B cell (primary cell): ENCODE measurements at regions not wholly inside any gene's neighbourhood (a gene's known extent, or its start where the extent isn't known, plus 50 kb on each side); places are given as distances from the start of the nearest gene placed in this dataset.

Source experiments
- ATAC-seq: fragments of 200-7000 bp; cut with Tn5 transposase; one replicate; pipeline ENCODE4 v1.10.0; 2021; ENCODE audit warnings: low read depth, mild to moderate bottlenecking, moderate number of reproducible peaks, moderate library complexity
- CTCF ChIA-PET: fragments of 350-600 bp; sonication (Branson Sonifier 250); formaldehyde crosslinking; loops from one replicate; lab custom pipeline; 2021; ENCODE audit warnings: antibody characterized with exemption, inconsistent platforms; lab: Charles Lee
- POLR2A ChIA-PET: fragments of 350-600 bp; sonication (Branson Sonifier 250); formaldehyde crosslinking; loops from one replicate; lab custom pipeline; 2021; ENCODE audit warnings: antibody characterized with exemption; lab: Charles Lee
- DNase-seq: peaks from one replicate; pipeline ENCODE4 v3.0.0; 2013
- H2AFZ ChIP-seq: 2 replicates; pipeline ENCODE4 v1.6.1; 2012; ENCODE audit warnings: mild to moderate bottlenecking, low read depth, low read length; ENCODE audit not compliant: insufficient read depth, poor library complexity, severe bottlenecking
- H3K27ac ChIP-seq, 2 donors: 1 replicate in 1 of 2; 2 replicates in 1 of 2; pipeline ENCODE4 v1.5.1; 2012 to 2013; ENCODE audit warnings: low read length in 2 of 2, mild to moderate bottlenecking in 2 of 2, moderate library complexity in 1 of 2
- H3K27me3 ChIP-seq, 4 experiments: fragments of 200-600 bp in 1 of 4; sonication (generic) in 1 of 4; replicated peaks in 1 of 4; 1 replicate in 2 of 4; 2 replicates in 2 of 4; pipeline versions ENCODE4 v1.6.1 to v1.7.0; 2013 to 2016; ENCODE audit warnings: low read length in 3 of 4, mild to moderate bottlenecking in 2 of 4, mixed read lengths in 1 of 4, moderate library complexity in 1 of 4; ENCODE audit not compliant: insufficient read depth in 4 of 4, control insufficient read depth in 3 of 4; ENCODE audit errors: control extremely low read depth in 1 of 4
- H3K36me3 ChIP-seq, 2 experiments: replicated peaks in 1 of 2; 1 replicate in 1 of 2; 2 replicates in 1 of 2; pipeline versions ENCODE4 v1.6.1 to v1.7.1; 2013; ENCODE audit warnings: low read length in 1 of 2; ENCODE audit not compliant: insufficient read depth in 2 of 2, control insufficient read depth in 1 of 2; ENCODE audit errors: control extremely low read depth in 1 of 2, extremely low read depth in 1 of 2
- H3K4me1 ChIP-seq, 2 donors: fragments of 200-600 bp in 1 of 2; sonication (generic) in 1 of 2; 1 replicate in 1 of 2; 2 replicates in 1 of 2; pipeline versions ENCODE4 v1.5.1 to v1.6.1; 2013 to 2017; ENCODE audit warnings: low read length in 2 of 2; ENCODE audit not compliant: control insufficient read depth in 2 of 2, insufficient read depth in 2 of 2
- H3K4me2 ChIP-seq: replicated peaks from 2 replicates; pipeline ENCODE3; 2012; ENCODE audit warnings: mild to moderate bottlenecking, low read depth, low read length; ENCODE audit not compliant: poor library complexity, severe bottlenecking
- H3K4me3 ChIP-seq, 5 experiments: fragments of 200-600 bp in 1 of 5; sonication (generic) in 1 of 5; 1 replicate in 3 of 5; 2 replicates in 2 of 5; pipeline versions ENCODE4 v1.5.1 to v1.7.0; 2011 to 2016; ENCODE audit warnings: low read length in 4 of 5, mild to moderate bottlenecking in 4 of 5, low read depth in 2 of 5, control low read depth in 1 of 5, moderate library complexity in 1 of 5; ENCODE audit not compliant: insufficient read depth in 1 of 5; ENCODE audit errors: control extremely low read depth in 1 of 5, extremely low read depth in 1 of 5
- H3K79me2 ChIP-seq: fragments of 200-600 bp; sonication (generic); one replicate; pipeline ENCODE4 v1.6.0; 2016; ENCODE audit warnings: low read length; ENCODE audit not compliant: control insufficient read depth, insufficient read depth
- H3K9ac ChIP-seq: fragments of 200-600 bp; sonication (generic); 2 replicates; pipeline ENCODE4 v1.6.1; 2017; ENCODE audit warnings: mild to moderate bottlenecking, low read length, moderate library complexity
- H3K9me3 ChIP-seq, 3 donors: one replicate each; pipeline versions ENCODE4 v1.6.1 to v1.7.1; 2013; ENCODE audit warnings: low read length in 2 of 3; ENCODE audit not compliant: control insufficient read depth in 2 of 3, insufficient read depth in 1 of 3; ENCODE audit errors: control extremely low read depth in 1 of 3
- H4K20me1 ChIP-seq: 2 replicates; pipeline ENCODE4 v1.6.0; 2012; ENCODE audit warnings: mild to moderate bottlenecking, low read length; ENCODE audit not compliant: insufficient read depth, control insufficient read depth, poor library complexity, severe bottlenecking
- H3K27ac Mint-ChIP-seq: one replicate; pipeline ENCODE4 v1.8.0; 2021; ENCODE audit warnings: mixed read lengths
- H3K27me3 Mint-ChIP-seq: one replicate; pipeline ENCODE4 v1.8.0; 2021; ENCODE audit warnings: mixed read lengths
- H3K4me1 Mint-ChIP-seq: one replicate; pipeline ENCODE4 v1.8.0; 2021; ENCODE audit warnings: mixed read lengths
- H3K4me3 Mint-ChIP-seq: one replicate; pipeline ENCODE4 v1.8.0; 2021; ENCODE audit warnings: mixed read lengths
- H3K9me3 Mint-ChIP-seq: one replicate; pipeline ENCODE4 v1.8.0; 2022; ENCODE audit warnings: mixed read lengths; ENCODE audit not compliant: insufficient read depth
- CTCF ChIP-seq: fragments of 200-600 bp; IDR thresholded peaks from one replicate; pipeline ENCODE4 v1.8.0; 2022; ENCODE audit warnings: antibody characterized with exemption, mild to moderate bottlenecking
- EZH2 ChIP-seq: IDR thresholded peaks from 2 replicates; pipeline ENCODE4 v1.6.1; 2012; ENCODE audit warnings: borderline replicate concordance, low read depth, mild to moderate bottlenecking, moderate library complexity, low read length; ENCODE audit not compliant: insufficient read depth, poor library complexity, severe bottlenecking
- WGBS: methylation state at CpG from one replicate; pipeline ENCODE4 v1.1.5; 2013; ENCODE audit warnings: missing lambda C conversion rate; ENCODE audit not compliant: insufficient coverage; 5-methylcytosine and 5-hydroxymethylcytosine counted together
- intact Hi-C: fragments of 100-400 bp; cut with micrococcal nuclease; formaldehyde crosslinking; loops from one replicate; pipeline ENCODE4 v1.10.0; 2022

- ATAC-seq = no peak
- H3K9me3 ChIP-seq = peaks cover 2 to 7% (median 3%) of the 10 kb centered on the region in 3 donors
- no peaks in the 10 kb centered on the region for H4K20me1 ChIP-seq
- no peaks in the 10 kb centered on the region for H3K36me3 ChIP-seq
- H3K27me3 ChIP-seq = peaks cover 0 to 4% (median under 1%) of the 10 kb centered on the region in 4 experiments
- Mint-ChIP-seq H3K9me3 (peaks cover 7% of the 10 kb centered on the region), H3K27ac (no peak overlapping the region), H3K4me1 (no peaks in the 10 kb centered on the region), H3K27me3 (peaks cover 27% of the 10 kb centered on the region), H3K4me3 (no peak overlapping the region)
- no peak for DNase-seq
- H3K27ac ChIP-seq = no peak overlapping the region
- ChIA-PET POLR2A (no interaction called here), CTCF (no interaction called here)
- no peak overlapping the region for H3K9ac ChIP-seq
- WGBS = 92% methylated on average over 2 of the region's 2 CpGs
- no peaks in the 10 kb centered on the region for H3K4me1 ChIP-seq
- intact Hi-C loops = no loop called here
- H3K4me3 ChIP-seq = no peak overlapping the region
- H2AFZ ChIP-seq = no peak overlapping the region
- TF ChIP-seq CTCF (no peak), EZH2 (no peak)
- H3K4me2 ChIP-seq = no peak overlapping the region
- no peaks in the 10 kb centered on the region for H3K79me2 ChIP-seq
Measured at GRCh38 chr9:34802916-34803315, 93.0 kb upstream of the CCL21 start.

DNA sequence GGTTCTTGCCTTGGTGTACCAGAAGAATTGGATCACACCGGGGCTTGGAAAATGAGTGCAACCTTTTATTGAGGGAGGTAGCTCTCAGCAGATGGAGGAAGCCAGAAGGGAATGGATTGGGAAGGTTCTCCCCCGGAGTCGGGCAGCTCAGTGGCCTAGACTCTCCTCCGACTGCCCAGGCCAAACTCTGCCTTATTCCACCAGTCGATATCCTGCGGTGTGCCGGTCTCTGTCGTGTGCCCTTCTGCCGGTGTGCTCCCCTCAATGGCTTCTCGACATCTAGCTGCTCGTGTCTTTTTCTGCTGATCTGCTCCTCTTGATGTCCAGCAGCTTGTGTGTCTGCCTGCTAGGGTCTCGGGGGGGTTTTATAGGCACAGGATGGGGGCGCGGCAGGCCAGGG lies 87.4 kb upstream of the CCL21 start:
- Histone ChIP-seq H3K27ac (no peak overlapping the region), H3K9ac (no peak overlapping the region), H4K20me1 (no peaks in the 10 kb centered on the region), H2AFZ (no peak overlapping the region), H3K4me1 (no peaks in the 10 kb centered on the region), H3K79me2 (no peaks in the 10 kb centered on the region), H3K4me2 (no peak overlapping the region), H3K4me3 (no peak overlapping the region), H3K36me3 (no peaks in the 10 kb centered on the region), H3K9me3 (peaks cover 0 to 4% (median 0%) of the 10 kb centered on the region in 3 donors), H3K27me3 (peaks cover 0 to 3% (median under 1%) of the 10 kb centered on the region in 4 experiments)
- Mint-ChIP-seq H3K27me3 (peaks cover 35% of the 10 kb centered on the region), H3K4me1 (no peaks in the 10 kb centered on the region), H3K9me3 (no peaks in the 10 kb centered on the region), H3K27ac (no peak overlapping the region), H3K4me3 (no peak overlapping the region)
- CTCF ChIA-PET = no interaction called here
- POLR2A ChIA-PET = no interaction called here
- DNase-seq (no peak), ATAC-seq (no peak)
- TF ChIP-seq EZH2 (no peak), CTCF (no peak)
- intact Hi-C loops = no loop called here
- WGBS = 84% methylated on average over 14 of the region's 14 CpGs
